CD4-positive, alpha-beta memory T cell (primary cell): ENCODE measurements at regions not wholly inside any gene's neighbourhood (a gene's known extent, or its start where the extent isn't known, plus 50 kb on each side); places are given as distances from the start of the nearest gene placed in this dataset.
A peak's percentile ranks its signal among the peaks of the same experiment; 100 is the strongest.
"Not testable (repeated sequence)": the region's sequence is repeated elsewhere in the genome, so short reads cannot be mapped to it uniquely, and the experiment has no call there.

Experiments used
- CTCF ChIA-PET: fragments of 350-600 bp; sonication (Branson Sonifier 250); formaldehyde crosslinking; loops from one replicate; lab custom pipeline; 2021; ENCODE audit warnings: inconsistent platforms; ENCODE audit not compliant: partially characterized antibody; lab: Charles Lee
- POLR2A ChIA-PET: fragments of 350-600 bp; sonication (Branson Sonifier 250); formaldehyde crosslinking; loops from one replicate; lab custom pipeline; 2021; ENCODE audit not compliant: partially characterized antibody; lab: Charles Lee
- DNase-seq, 5 donors: peaks; one replicate each; pipeline versions ENCODE4 v3.0.0 to v3.0.0-alpha.2; 2020 to 2022; ENCODE audit warnings: mixed read lengths in 1 of 5
- H3K27ac ChIP-seq: one replicate; pipeline ENCODE4 v1.7.0; 2013; ENCODE audit warnings: low read depth, low read length
- H3K27me3 ChIP-seq: 2 replicates; pipeline ENCODE4 v1.7.0; 2013; ENCODE audit warnings: mild to moderate bottlenecking, low read length, moderate library complexity; ENCODE audit not compliant: insufficient read depth
- H3K36me3 ChIP-seq: 2 replicates; pipeline ENCODE4 v1.7.0; 2013; ENCODE audit warnings: mild to moderate bottlenecking, low read length, moderate library complexity; ENCODE audit not compliant: insufficient read depth
- H3K4me1 ChIP-seq: 2 replicates; pipeline ENCODE4 v1.7.0; 2013; ENCODE audit warnings: mild to moderate bottlenecking, low read length, moderate library complexity; ENCODE audit not compliant: insufficient read depth
- H3K4me3 ChIP-seq, 2 donors: one replicate each; pipeline ENCODE4 v1.7.0; 2013; ENCODE audit warnings: low read length in 2 of 2, mild to moderate bottlenecking in 1 of 2
- H3K9me3 ChIP-seq, 2 donors: one replicate each; pipeline ENCODE4 v1.7.0; 2013; ENCODE audit warnings: low read length in 2 of 2, control low read depth in 1 of 2; ENCODE audit not compliant: control insufficient read depth in 1 of 2
- H3K27ac Mint-ChIP-seq, 7 donors: one replicate each; pipeline ENCODE4 v1.8.0; 2020 to 2021; ENCODE audit warnings: mixed read lengths in 7 of 7, mild to moderate bottlenecking in 6 of 7, inconsistent platforms in 3 of 7, moderate library complexity in 3 of 7
- H3K27me3 Mint-ChIP-seq, 2 donors: one replicate each; pipeline ENCODE4 v1.8.0; 2020 to 2021; ENCODE audit warnings: mixed read lengths in 2 of 2
- H3K36me3 Mint-ChIP-seq, 2 donors: one replicate each; pipeline ENCODE4 v1.8.0; 2020 to 2021; ENCODE audit warnings: mixed read lengths in 2 of 2, inconsistent platforms in 1 of 2, mild to moderate bottlenecking in 1 of 2
- H3K4me1 Mint-ChIP-seq, 4 donors: one replicate each; pipeline ENCODE4 v1.8.0; 2020 to 2021; ENCODE audit warnings: mixed read lengths in 4 of 4, mild to moderate bottlenecking in 1 of 4
- H3K4me3 Mint-ChIP-seq, 8 donors: one replicate each; pipeline ENCODE4 v1.8.0; 2020 to 2021; ENCODE audit warnings: mixed read lengths in 8 of 8, mild to moderate bottlenecking in 7 of 8, moderate library complexity in 6 of 8, inconsistent platforms in 3 of 8
- H3K9me3 Mint-ChIP-seq, 8 donors: one replicate each; pipeline ENCODE4 v1.8.0; 2020 to 2021; ENCODE audit warnings: mixed read lengths in 8 of 8, mild to moderate bottlenecking in 5 of 8, inconsistent platforms in 3 of 8, moderate library complexity in 1 of 8
- intact Hi-C: fragments of 100-400 bp; cut with micrococcal nuclease; formaldehyde crosslinking; loops from one replicate; pipeline ENCODE4 v1.15.1; 2023

- H3K4me1 ChIP-seq, H3K9me3 ChIP-seq, H3K36me3 ChIP-seq, H3K4me3 ChIP-seq, H3K27ac Mint-ChIP-seq, H3K4me3 Mint-ChIP-seq, intact Hi-C loops, H3K27ac ChIP-seq, DNase-seq, H3K36me3 Mint-ChIP-seq, H3K4me1 Mint-ChIP-seq, H3K27me3 Mint-ChIP-seq, H3K9me3 Mint-ChIP-seq, H3K27me3 ChIP-seq, POLR2A ChIA-PET, CTCF ChIA-PET: not testable (repeated sequence)
Observed at GRCh38 chr7:94808673-94809072, 98.7 kb upstream of the PPP1R9A start.

GRCh38 chr7:94810496-94810895 is 96.9 kb upstream of the PPP1R9A start:
- no peaks in the 10 kb centered on the region for H3K27me3 ChIP-seq
- DNase-seq = no peak
- H3K9me3 ChIP-seq = no peaks in the 10 kb centered on the region
- H3K36me3 ChIP-seq = no peaks in the 10 kb centered on the region
- Mint-ChIP-seq H3K36me3 (no peaks in the 10 kb centered on the region), H3K4me3 (no peak overlapping the region), H3K4me1 (no peaks in the 10 kb centered on the region), H3K9me3 (peaks cover 0 to 6% (median 0%) of the 10 kb centered on the region in 8 donors), H3K27me3 (no peaks in the 10 kb centered on the region), H3K27ac (no peak overlapping the region)
- no peak overlapping the region for H3K27ac ChIP-seq
- intact Hi-C loops = no loop called here
- no peak overlapping the region for H3K4me3 ChIP-seq
- POLR2A ChIA-PET = no interaction called here
- CTCF ChIA-PET = no interaction called here
- no peaks in the 10 kb centered on the region for H3K4me1 ChIP-seq

- no peak overlapping the region for H3K27ac ChIP-seq
- Mint-ChIP-seq H3K27ac (no peak overlapping the region), H3K4me3 (no peak overlapping the region), H3K9me3 (peaks cover 4 to 29% (median 23%) of the 10 kb centered on the region in 8 donors), H3K27me3 (no peaks in the 10 kb centered on the region), H3K4me1 (no peaks in the 10 kb centered on the region), H3K36me3 (no peaks in the 10 kb centered on the region)
- no peaks in the 10 kb centered on the region for H3K36me3 ChIP-seq
- no peaks in the 10 kb centered on the region for H3K9me3 ChIP-seq
- no peak for DNase-seq
- ChIA-PET POLR2A (no interaction called here), CTCF (no interaction called here)
- H3K4me1 ChIP-seq = no peaks in the 10 kb centered on the region
- H3K27me3 ChIP-seq = no peaks in the 10 kb centered on the region
- intact Hi-C loops = no loop called here
- no peak overlapping the region for H3K4me3 ChIP-seq
Observed at GRCh38 chr7:94813917-94814316, 93.5 kb upstream of the PPP1R9A start.

GRCh38 chr7:94823947-94824346 is 83.4 kb upstream of the PPP1R9A start:
- no peak overlapping the region for H3K27ac ChIP-seq
- H3K4me1 ChIP-seq = no peaks in the 10 kb centered on the region
- no peaks in the 10 kb centered on the region for H3K27me3 Mint-ChIP-seq
- H3K9me3 ChIP-seq = no peaks in the 10 kb centered on the region
- CTCF ChIA-PET = no interaction called here
- H3K36me3 Mint-ChIP-seq = no peaks in the 10 kb centered on the region
- intact Hi-C loops = no loop called here
- no peaks in the 10 kb centered on the region for H3K27me3 ChIP-seq
- no peaks in the 10 kb centered on the region for H3K36me3 ChIP-seq
- H3K4me1 Mint-ChIP-seq = no peaks in the 10 kb centered on the region
- peaks cover 3 to 16% (median 9%) of the 10 kb centered on the region in 8 donors for H3K9me3 Mint-ChIP-seq
- H3K27ac Mint-ChIP-seq = no peak overlapping the region
- no peak overlapping the region for H3K4me3 ChIP-seq
- H3K4me3 Mint-ChIP-seq = no peak overlapping the region
- DNase-seq = no peak
- POLR2A ChIA-PET = no interaction called here

- H3K27me3 Mint-ChIP-seq = no peaks in the 10 kb centered on the region
- H3K4me1 Mint-ChIP-seq = no peaks in the 10 kb centered on the region
- no peak overlapping the region for H3K4me3 ChIP-seq
- intact Hi-C loops = no loop called here
- peaks cover 0 to 9% (median 0%) of the 10 kb centered on the region in 8 donors for H3K9me3 Mint-ChIP-seq
- CTCF ChIA-PET = no interaction called here
- no peaks in the 10 kb centered on the region for H3K9me3 ChIP-seq
- H3K4me1 ChIP-seq = no peaks in the 10 kb centered on the region
- H3K27ac ChIP-seq = no peak overlapping the region
- H3K27ac Mint-ChIP-seq = no peak overlapping the region
- H3K36me3 Mint-ChIP-seq = no peaks in the 10 kb centered on the region
- no peak for DNase-seq
- POLR2A ChIA-PET = no interaction called here
- H3K27me3 ChIP-seq = no peaks in the 10 kb centered on the region
- no peaks in the 10 kb centered on the region for H3K36me3 ChIP-seq
- no peak overlapping the region for H3K4me3 Mint-ChIP-seq
Observed at GRCh38 chr7:94829987-94830386, 77.4 kb upstream of the PPP1R9A start.

- no peaks in the 10 kb centered on the region for H3K27me3 ChIP-seq
- H3K36me3 ChIP-seq = no peaks in the 10 kb centered on the region
- H3K27ac ChIP-seq = no peak overlapping the region
- Mint-ChIP-seq H3K9me3 (peaks cover 0 to 8% (median 5%) of the 10 kb centered on the region in 8 donors), H3K27ac (no peak overlapping the region), H3K27me3 (no peaks in the 10 kb centered on the region), H3K4me3 (no peak overlapping the region), H3K36me3 (no peaks in the 10 kb centered on the region), H3K4me1 (no peaks in the 10 kb centered on the region)
- no peak for DNase-seq
- H3K4me3 ChIP-seq = no peak overlapping the region
- H3K9me3 ChIP-seq = no peaks in the 10 kb centered on the region
- intact Hi-C loops = no loop called here
- ChIA-PET POLR2A (no interaction called here), CTCF (no interaction called here)
- H3K4me1 ChIP-seq = no peaks in the 10 kb centered on the region
Observed at GRCh38 chr7:94832051-94832450, 75.3 kb upstream of the PPP1R9A start.

GRCh38 chr7:94834359-94834758 is 73.0 kb upstream of the PPP1R9A start:
- Mint-ChIP-seq H3K27ac (no peak overlapping the region), H3K27me3 (no peaks in the 10 kb centered on the region), H3K4me1 (no peaks in the 10 kb centered on the region), H3K36me3 (no peaks in the 10 kb centered on the region), H3K9me3 (peaks cover 0 to 31% (median 20%) of the 10 kb centered on the region in 8 donors), H3K4me3 (no peak overlapping the region)
- Histone ChIP-seq H3K9me3 (peaks cover 0 to 4% of the 10 kb centered on the region in 2 donors), H3K4me3 (no peak overlapping the region), H3K27ac (no peak overlapping the region), H3K27me3 (no peaks in the 10 kb centered on the region), H3K36me3 (no peaks in the 10 kb centered on the region), H3K4me1 (no peaks in the 10 kb centered on the region)
- ChIA-PET POLR2A (no interaction called here), CTCF (no interaction called here)
- intact Hi-C loops = no loop called here
- DNase-seq = no peak

GRCh38 chr7:94838717-94839116 is 68.7 kb upstream of the PPP1R9A start:
- Mint-ChIP-seq H3K4me3 (no peak overlapping the region), H3K36me3 (peaks cover 0 to 7% of the 10 kb centered on the region in 2 donors), H3K27me3 (no peaks in the 10 kb centered on the region), H3K4me1 (no peaks in the 10 kb centered on the region), H3K27ac (peak overlapping the region in 1 of 7 donors; percentile 47), H3K9me3 (peaks cover 2 to 55% (median 38%) of the 10 kb centered on the region in 8 donors)
- CTCF ChIA-PET = no interaction called here
- Histone ChIP-seq H3K4me3 (no peak overlapping the region), H3K27me3 (no peaks in the 10 kb centered on the region), H3K4me1 (no peaks in the 10 kb centered on the region), H3K36me3 (no peaks in the 10 kb centered on the region), H3K27ac (no peak overlapping the region), H3K9me3 (peaks cover 4% of the 10 kb centered on the region in 2 donors)
- DNase-seq = no peak
- intact Hi-C loops = no loop called here
- POLR2A ChIA-PET = no interaction called here
